ENCODE measurements at regions not wholly inside any gene's neighbourhood (a gene's known extent, or its start where the extent isn't known, plus 50 kb on each side); places are given as distances from the start of the nearest gene placed in this dataset.
"Not testable (repeated sequence)": the region's sequence is repeated elsewhere in the genome, so short reads cannot be mapped to it uniquely, and the experiment has no call there.

DNA sequence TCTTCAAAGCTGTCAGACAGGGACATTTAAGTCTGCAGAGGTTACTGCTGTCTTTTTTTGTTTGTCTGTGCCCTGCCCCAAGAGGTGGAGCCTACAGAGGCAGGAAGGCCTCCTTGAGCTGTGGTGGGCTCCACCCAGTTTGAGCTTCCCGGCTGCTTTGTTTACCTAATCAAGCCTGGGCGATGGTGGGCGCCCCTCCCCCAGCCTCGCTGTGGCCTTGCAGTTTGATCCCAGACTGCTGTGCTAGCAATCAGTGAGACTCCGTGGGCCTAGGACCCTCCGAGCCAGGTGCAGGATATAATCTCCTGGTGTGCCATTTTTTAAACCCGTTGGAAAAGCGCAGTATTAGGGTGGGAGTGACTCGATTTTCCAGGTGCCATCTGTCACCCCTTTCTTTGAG lies 918.7 kb upstream of the MAN1A1 start:
- TF ChIP-seq, protein P1, sequence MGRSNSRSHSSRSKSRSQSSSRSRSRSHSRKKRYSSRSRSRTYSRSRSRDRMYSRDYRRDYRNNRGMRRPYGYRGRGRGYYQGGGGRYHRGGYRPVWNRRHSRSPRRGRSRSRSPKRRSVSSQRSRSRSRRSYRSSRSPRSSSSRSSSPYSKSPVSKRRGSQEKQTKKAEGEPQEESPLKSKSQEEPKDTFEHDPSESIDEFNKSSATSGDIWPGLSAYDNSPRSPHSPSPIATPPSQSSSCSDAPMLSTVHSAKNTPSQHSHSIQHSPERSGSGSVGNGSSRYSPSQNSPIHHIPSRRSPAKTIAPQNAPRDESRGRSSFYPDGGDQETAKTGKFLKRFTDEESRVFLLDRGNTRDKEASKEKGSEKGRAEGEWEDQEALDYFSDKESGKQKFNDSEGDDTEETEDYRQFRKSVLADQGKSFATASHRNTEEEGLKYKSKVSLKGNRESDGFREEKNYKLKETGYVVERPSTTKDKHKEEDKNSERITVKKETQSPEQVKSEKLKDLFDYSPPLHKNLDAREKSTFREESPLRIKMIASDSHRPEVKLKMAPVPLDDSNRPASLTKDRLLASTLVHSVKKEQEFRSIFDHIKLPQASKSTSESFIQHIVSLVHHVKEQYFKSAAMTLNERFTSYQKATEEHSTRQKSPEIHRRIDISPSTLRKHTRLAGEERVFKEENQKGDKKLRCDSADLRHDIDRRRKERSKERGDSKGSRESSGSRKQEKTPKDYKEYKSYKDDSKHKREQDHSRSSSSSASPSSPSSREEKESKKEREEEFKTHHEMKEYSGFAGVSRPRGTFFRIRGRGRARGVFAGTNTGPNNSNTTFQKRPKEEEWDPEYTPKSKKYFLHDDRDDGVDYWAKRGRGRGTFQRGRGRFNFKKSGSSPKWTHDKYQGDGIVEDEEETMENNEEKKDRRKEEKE (IDR thresholded peaks at IDR 0.05) = not testable (repeated sequence)
- TF ChIP-seq, protein P2, sequence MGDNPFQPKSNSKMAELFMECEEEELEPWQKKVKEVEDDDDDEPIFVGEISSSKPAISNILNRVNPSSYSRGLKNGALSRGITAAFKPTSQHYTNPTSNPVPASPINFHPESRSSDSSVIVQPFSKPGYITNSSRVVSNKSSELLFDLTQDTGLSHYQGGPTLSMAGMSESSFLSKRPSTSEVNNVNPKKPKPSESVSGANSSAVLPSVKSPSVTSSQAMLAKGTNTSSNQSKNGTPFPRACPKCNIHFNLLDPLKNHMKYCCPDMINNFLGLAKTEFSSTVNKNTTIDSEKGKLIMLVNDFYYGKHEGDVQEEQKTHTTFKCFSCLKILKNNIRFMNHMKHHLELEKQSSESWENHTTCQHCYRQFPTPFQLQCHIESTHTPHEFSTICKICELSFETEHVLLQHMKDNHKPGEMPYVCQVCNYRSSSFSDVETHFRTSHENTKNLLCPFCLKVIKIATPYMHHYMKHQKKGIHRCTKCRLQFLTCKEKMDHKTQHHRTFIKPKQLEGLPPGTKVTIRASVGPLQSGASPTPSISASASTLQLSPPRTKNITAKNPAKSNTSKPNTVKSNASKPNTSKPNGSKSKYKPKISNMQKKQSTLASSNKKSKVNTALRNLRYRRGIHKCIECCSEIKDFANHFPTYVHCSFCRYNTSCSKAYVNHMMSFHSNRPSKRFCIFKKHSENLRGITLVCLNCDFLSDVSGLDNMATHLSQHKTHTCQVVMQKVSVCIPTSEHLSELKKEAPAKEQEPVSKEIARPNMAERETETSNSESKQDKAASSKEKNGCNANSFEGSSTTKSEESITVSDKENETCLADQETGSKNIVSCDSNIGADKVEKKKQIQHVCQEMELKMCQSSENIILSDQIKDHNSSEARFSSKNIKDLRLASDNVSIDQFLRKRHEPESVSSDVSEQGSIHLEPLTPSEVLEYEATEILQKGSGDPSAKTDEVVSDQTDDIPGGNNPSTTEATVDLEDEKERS (CRISPR knock-in tag; IDR thresholded peaks at IDR 0.05) = not testable (repeated sequence)
- not testable (repeated sequence) for TF ChIP-seq NCOA2 (CRISPR knock-in tag; IDR thresholded peaks at IDR 0.05); ZNF10 (CRISPR knock-in tag; IDR thresholded peaks at IDR 0.05; ENCODE audit: borderline replicate concordance, low read depth); HNRNPK (IDR thresholded peaks at IDR 0.05; ENCODE audit: low read depth, low read length, poor library complexity, severe bottlenecking); ZNF747 (CRISPR knock-in tag; IDR thresholded peaks at IDR 0.05; ENCODE audit: borderline replicate concordance); SMYD3 (CRISPR knock-in tag; IDR thresholded peaks at IDR 0.05); TEAD3 (CRISPR knock-in tag; optimal IDR thresholded peaks at IDR 0.05; ENCODE audit: borderline replicate concordance); TAF1 (CRISPR knock-in tag; IDR thresholded peaks at IDR 0.05); ZMYM4 (CRISPR knock-in tag; IDR thresholded peaks at IDR 0.05); KMT2A (CRISPR knock-in tag; IDR thresholded peaks at IDR 0.05)
- TF ChIP-seq, protein P3, sequence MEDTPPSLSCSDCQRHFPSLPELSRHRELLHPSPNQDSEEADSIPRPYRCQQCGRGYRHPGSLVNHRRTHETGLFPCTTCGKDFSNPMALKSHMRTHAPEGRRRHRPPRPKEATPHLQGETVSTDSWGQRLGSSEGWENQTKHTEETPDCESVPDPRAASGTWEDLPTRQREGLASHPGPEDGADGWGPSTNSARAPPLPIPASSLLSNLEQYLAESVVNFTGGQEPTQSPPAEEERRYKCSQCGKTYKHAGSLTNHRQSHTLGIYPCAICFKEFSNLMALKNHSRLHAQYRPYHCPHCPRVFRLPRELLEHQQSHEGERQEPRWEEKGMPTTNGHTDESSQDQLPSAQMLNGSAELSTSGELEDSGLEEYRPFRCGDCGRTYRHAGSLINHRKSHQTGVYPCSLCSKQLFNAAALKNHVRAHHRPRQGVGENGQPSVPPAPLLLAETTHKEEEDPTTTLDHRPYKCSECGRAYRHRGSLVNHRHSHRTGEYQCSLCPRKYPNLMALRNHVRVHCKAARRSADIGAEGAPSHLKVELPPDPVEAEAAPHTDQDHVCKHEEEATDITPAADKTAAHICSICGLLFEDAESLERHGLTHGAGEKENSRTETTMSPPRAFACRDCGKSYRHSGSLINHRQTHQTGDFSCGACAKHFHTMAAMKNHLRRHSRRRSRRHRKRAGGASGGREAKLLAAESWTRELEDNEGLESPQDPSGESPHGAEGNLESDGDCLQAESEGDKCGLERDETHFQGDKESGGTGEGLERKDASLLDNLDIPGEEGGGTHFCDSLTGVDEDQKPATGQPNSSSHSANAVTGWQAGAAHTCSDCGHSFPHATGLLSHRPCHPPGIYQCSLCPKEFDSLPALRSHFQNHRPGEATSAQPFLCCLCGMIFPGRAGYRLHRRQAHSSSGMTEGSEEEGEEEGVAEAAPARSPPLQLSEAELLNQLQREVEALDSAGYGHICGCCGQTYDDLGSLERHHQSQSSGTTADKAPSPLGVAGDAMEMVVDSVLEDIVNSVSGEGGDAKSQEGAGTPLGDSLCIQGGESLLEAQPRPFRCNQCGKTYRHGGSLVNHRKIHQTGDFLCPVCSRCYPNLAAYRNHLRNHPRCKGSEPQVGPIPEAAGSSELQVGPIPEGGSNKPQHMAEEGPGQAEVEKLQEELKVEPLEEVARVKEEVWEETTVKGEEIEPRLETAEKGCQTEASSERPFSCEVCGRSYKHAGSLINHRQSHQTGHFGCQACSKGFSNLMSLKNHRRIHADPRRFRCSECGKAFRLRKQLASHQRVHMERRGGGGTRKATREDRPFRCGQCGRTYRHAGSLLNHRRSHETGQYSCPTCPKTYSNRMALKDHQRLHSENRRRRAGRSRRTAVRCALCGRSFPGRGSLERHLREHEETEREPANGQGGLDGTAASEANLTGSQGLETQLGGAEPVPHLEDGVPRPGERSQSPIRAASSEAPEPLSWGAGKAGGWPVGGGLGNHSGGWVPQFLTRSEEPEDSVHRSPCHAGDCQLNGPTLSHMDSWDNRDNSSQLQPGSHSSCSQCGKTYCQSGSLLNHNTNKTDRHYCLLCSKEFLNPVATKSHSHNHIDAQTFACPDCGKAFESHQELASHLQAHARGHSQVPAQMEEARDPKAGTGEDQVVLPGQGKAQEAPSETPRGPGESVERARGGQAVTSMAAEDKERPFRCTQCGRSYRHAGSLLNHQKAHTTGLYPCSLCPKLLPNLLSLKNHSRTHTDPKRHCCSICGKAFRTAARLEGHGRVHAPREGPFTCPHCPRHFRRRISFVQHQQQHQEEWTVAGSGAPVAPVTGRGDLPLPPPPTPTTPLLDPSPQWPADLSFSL (CRISPR knock-in tag; IDR thresholded peaks at IDR 0.05) = not testable (repeated sequence)
- TF ChIP-seq, protein P4, sequence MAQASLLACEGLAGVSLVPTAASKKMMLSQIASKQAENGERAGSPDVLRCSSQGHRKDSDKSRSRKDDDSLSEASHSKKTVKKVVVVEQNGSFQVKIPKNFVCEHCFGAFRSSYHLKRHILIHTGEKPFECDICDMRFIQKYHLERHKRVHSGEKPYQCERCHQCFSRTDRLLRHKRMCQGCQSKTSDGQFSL (CRISPR knock-in tag; IDR thresholded peaks at IDR 0.05) = not testable (repeated sequence)
- TF ChIP-seq, protein P5, sequence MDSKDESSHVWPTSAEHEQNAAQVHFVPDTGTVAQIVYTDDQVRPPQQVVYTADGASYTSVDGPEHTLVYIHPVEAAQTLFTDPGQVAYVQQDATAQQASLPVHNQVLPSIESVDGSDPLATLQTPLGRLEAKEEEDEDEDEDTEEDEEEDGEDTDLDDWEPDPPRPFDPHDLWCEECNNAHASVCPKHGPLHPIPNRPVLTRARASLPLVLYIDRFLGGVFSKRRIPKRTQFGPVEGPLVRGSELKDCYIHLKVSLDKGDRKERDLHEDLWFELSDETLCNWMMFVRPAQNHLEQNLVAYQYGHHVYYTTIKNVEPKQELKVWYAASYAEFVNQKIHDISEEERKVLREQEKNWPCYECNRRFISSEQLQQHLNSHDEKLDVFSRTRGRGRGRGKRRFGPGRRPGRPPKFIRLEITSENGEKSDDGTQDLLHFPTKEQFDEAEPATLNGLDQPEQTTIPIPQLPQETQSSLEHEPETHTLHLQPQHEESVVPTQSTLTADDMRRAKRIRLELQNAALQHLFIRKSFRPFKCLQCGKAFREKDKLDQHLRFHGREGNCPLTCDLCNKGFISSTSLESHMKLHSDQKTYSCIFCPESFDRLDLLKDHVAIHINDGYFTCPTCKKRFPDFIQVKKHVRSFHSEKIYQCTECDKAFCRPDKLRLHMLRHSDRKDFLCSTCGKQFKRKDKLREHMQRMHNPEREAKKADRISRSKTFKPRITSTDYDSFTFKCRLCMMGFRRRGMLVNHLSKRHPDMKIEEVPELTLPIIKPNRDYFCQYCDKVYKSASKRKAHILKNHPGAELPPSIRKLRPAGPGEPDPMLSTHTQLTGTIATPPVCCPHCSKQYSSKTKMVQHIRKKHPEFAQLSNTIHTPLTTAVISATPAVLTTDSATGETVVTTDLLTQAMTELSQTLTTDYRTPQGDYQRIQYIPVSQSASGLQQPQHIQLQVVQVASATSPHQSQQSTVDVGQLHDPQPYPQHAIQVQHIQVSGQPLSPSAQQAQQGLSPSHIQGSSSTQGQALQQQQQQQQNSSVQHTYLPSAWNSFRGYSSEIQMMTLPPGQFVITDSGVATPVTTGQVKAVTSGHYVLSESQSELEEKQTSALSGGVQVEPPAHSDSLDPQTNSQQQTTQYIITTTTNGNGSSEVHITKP (CRISPR knock-in tag; IDR thresholded peaks at IDR 0.05; ENCODE audit: low read depth) = not testable (repeated sequence)
